Hepatocyte (in vitro differentiated cells): ENCODE measurements at regions not wholly inside any gene's neighbourhood (a gene's known extent, or its start where the extent isn't known, plus 50 kb on each side); places are given as distances from the start of the nearest gene placed in this dataset.

Experiments used
- DNase-seq: peaks from one replicate; pipeline ENCODE4 v3.0.0-alpha.2; 2016; ENCODE audit warnings: low spot score
- H2AFZ ChIP-seq: fragments of 200-600 bp; sonication (generic); 2 replicates; pipeline ENCODE4 v1.6.0; 2016; ENCODE audit warnings: antibody characterized with exemption, mild to moderate bottlenecking
- H3K27ac ChIP-seq: fragments of 200-600 bp; sonication (generic); 2 replicates; pipeline ENCODE4 v1.5.1; 2016; ENCODE audit warnings: mild to moderate bottlenecking
- H3K27me3 ChIP-seq: fragments of 200-600 bp; sonication (generic); 2 replicates; pipeline ENCODE4 v1.6.1; 2016
- H3K36me3 ChIP-seq: fragments of 200-600 bp; sonication (generic); replicated peaks from 2 replicates; pipeline ENCODE4 v1.5.1; 2016; ENCODE audit warnings: low read depth; ENCODE audit not compliant: insufficient read depth
- H3K4me1 ChIP-seq: fragments of 200-600 bp; sonication (generic); 2 replicates; pipeline ENCODE4 v1.5.1; 2016; ENCODE audit warnings: mild to moderate bottlenecking, moderate library complexity; ENCODE audit not compliant: insufficient read depth
- H3K4me2 ChIP-seq: fragments of 200-600 bp; sonication (generic); 2 replicates; pipeline ENCODE4 v1.6.0; 2016
- H3K4me3 ChIP-seq: fragments of 200-600 bp; sonication (generic); 2 replicates; pipeline ENCODE4 v1.5.1; 2016; ENCODE audit warnings: mild to moderate bottlenecking
- H3K79me2 ChIP-seq: fragments of 200-600 bp; sonication (generic); 2 replicates; pipeline ENCODE4 v1.6.0; 2017; ENCODE audit warnings: mild to moderate bottlenecking
- H3K9me2 ChIP-seq: fragments of 200-600 bp; sonication (generic); replicated peaks from 2 replicates; pipeline ENCODE4 v1.6.0; 2017; ENCODE audit warnings: mild to moderate bottlenecking; ENCODE audit not compliant: insufficient read depth
- H3K9me3 ChIP-seq: fragments of 200-600 bp; sonication (generic); 2 replicates; pipeline ENCODE4 v1.5.1; 2016; ENCODE audit warnings: low read depth, mild to moderate bottlenecking
- H4K20me1 ChIP-seq: fragments of 200-600 bp; sonication (generic); 2 replicates; pipeline ENCODE4 v1.6.0; 2016; ENCODE audit warnings: mild to moderate bottlenecking; ENCODE audit not compliant: insufficient read depth, poor library complexity, severe bottlenecking
- CTCF ChIP-seq: fragments of 200-600 bp; sonication (generic); IDR thresholded peaks from 2 replicates; pipeline ENCODE4 v1.5.1; 2016; ENCODE audit warnings: antibody characterized with exemption, mild to moderate bottlenecking; ENCODE audit not compliant: poor library complexity
- EZH2 ChIP-seq: fragments of 200-600 bp; sonication (generic); IDR thresholded peaks from 2 replicates; pipeline ENCODE4 v1.6.1; 2016; ENCODE audit warnings: antibody characterized with exemption, mild to moderate bottlenecking, borderline replicate concordance
- EZH2phosphoT487 ChIP-seq: fragments of 200-600 bp; sonication (generic); IDR thresholded peaks from one replicate; pipeline ENCODE4 v1.6.1; 2018; ENCODE audit warnings: antibody characterized with exemption, mild to moderate bottlenecking, low read depth, moderate library complexity; ENCODE audit not compliant: unreplicated experiment, severe bottlenecking
- WGBS: methylation state at CpG from one replicate; pipeline ENCODE4 v1.1.6; 2016; ENCODE audit warnings: low lambda C conversion rate; ENCODE audit errors: missing lambda C conversion rate; 5-methylcytosine and 5-hydroxymethylcytosine counted together

GRCh38 chr10:78891741-78892140, 177.0 kb upstream of the ZMIZ1 start:
- H3K79me2 ChIP-seq: no peaks in the 10 kb centered on the region
- H3K9me3 ChIP-seq: no peaks in the 10 kb centered on the region
- 98% methylated on average over 2 of the region's 2 CpGs for WGBS
- H4K20me1 ChIP-seq: no peaks in the 10 kb centered on the region
- H2AFZ ChIP-seq: no peak overlapping the region
- no peaks in the 10 kb centered on the region for H3K27me3 ChIP-seq
- H3K4me2 ChIP-seq: no peak overlapping the region
- no peak overlapping the region for H3K27ac ChIP-seq
- no peak overlapping the region for H3K4me3 ChIP-seq
- no peak for TF ChIP-seq EZH2phosphoT487
- no peak for TF ChIP-seq CTCF
- TF ChIP-seq EZH2: no peak
- no peaks in the 10 kb centered on the region for H3K4me1 ChIP-seq
- H3K36me3 ChIP-seq: no peaks in the 10 kb centered on the region
- H3K9me2 ChIP-seq: no peaks in the 10 kb centered on the region
- no peak for DNase-seq

- Histone ChIP-seq H3K27me3 (no peaks in the 10 kb centered on the region), H3K79me2 (no peaks in the 10 kb centered on the region), H3K4me1 (no peaks in the 10 kb centered on the region), H3K4me3 (no peak overlapping the region), H3K9me2 (no peaks in the 10 kb centered on the region), H3K9me3 (no peaks in the 10 kb centered on the region), H4K20me1 (no peaks in the 10 kb centered on the region), H2AFZ (no peak overlapping the region), H3K4me2 (no peak overlapping the region), H3K36me3 (no peaks in the 10 kb centered on the region), H3K27ac (no peak overlapping the region)
- no peak for DNase-seq
- TF ChIP-seq EZH2 (no peak), CTCF (no peak), EZH2phosphoT487 (no peak)
- 85% methylated on average over 7 of the region's 7 CpGs for WGBS
Measured at GRCh38 chr10:78892338-78893176, 176.2 kb upstream of the ZMIZ1 start.

GRCh38 chr10:78893217-78893616, 175.5 kb upstream of the ZMIZ1 start:
- Histone ChIP-seq H3K4me1 (no peaks in the 10 kb centered on the region), H3K9me3 (no peaks in the 10 kb centered on the region), H4K20me1 (no peaks in the 10 kb centered on the region), H3K36me3 (no peaks in the 10 kb centered on the region), H3K4me2 (no peak overlapping the region), H3K9me2 (no peaks in the 10 kb centered on the region), H3K27ac (no peak overlapping the region), H3K4me3 (no peak overlapping the region), H3K79me2 (no peaks in the 10 kb centered on the region), H2AFZ (no peak overlapping the region), H3K27me3 (no peaks in the 10 kb centered on the region)
- TF ChIP-seq EZH2: no peak
- TF ChIP-seq EZH2phosphoT487: no peak
- TF ChIP-seq CTCF: no peak
- 78% methylated on average over 5 of the region's 5 CpGs for WGBS
- no peak for DNase-seq
